Right atrium auricular region (tissue), 2 donors: ENCODE measurements at regions not wholly inside any gene's neighbourhood (a gene's known extent, or its start where the extent isn't known, plus 50 kb on each side); places are given as distances from the start of the nearest gene placed in this dataset.
"Not testable (repeated sequence)": the region's sequence is repeated elsewhere in the genome, so short reads cannot be mapped to it uniquely, and the experiment has no call there.

ENCODE experiments used
- DNase-seq: peaks from one replicate; pipeline ENCODE4 v3.0.0-alpha.2; 2019; ENCODE audit warnings: low spot score
- H3K27ac ChIP-seq, 2 donors: fragments of 200-600 bp; sonication (generic); 1 replicate in 1 of 2; 2 replicates in 1 of 2; pipeline ENCODE4 v1.5.1; 2016 to 2019
- H3K27me3 ChIP-seq, 2 donors: fragments of 200-600 bp; sonication (generic); one replicate each; pipeline versions ENCODE4 v1.5.1 to v1.6.0; 2017 to 2019
- H3K36me3 ChIP-seq: fragments of 200-600 bp; sonication (generic); one replicate; pipeline ENCODE4 v1.5.1; 2016
- H3K4me1 ChIP-seq, 2 donors: fragments of 200-600 bp; sonication (generic); one replicate each; pipeline versions ENCODE4 v1.5.1 to v1.6.0; 2017 to 2019
- H3K4me3 ChIP-seq, 2 donors: fragments of 200-600 bp; sonication (generic); 1 replicate in 1 of 2; 2 replicates in 1 of 2; pipeline ENCODE4 v1.5.1; 2017 to 2019; ENCODE audit warnings: mild to moderate bottlenecking in 1 of 2, moderate library complexity in 1 of 2
- H3K9me3 ChIP-seq, 2 donors: fragments of 200-600 bp; sonication (generic); one replicate each; pipeline ENCODE4 v1.5.1; 2019
- CTCF ChIP-seq, 2 donors: fragments of 200-600 bp; sonication (generic); IDR thresholded peaks; one replicate each; pipeline ENCODE4 v1.5.1; 2019; ENCODE audit warnings: antibody characterized with exemption in 2 of 2

GRCh38 chr14:61145903-61146481 is 135.1 kb downstream of the TMEM30B start:
- peak overlapping the region in 1 of 2 donors; percentile 57 for H3K27ac ChIP-seq
- H3K9me3 ChIP-seq: peaks cover 0 to 8% of the 10 kb centered on the region in 2 donors
- no peak for DNase-seq
- no peak for TF ChIP-seq CTCF (IDR thresholded peaks at IDR 0.05)
- no peak overlapping the region for H3K4me3 ChIP-seq
- H3K36me3 ChIP-seq: no peaks in the 10 kb centered on the region
- H3K27me3 ChIP-seq: no peaks in the 10 kb centered on the region
- H3K4me1 ChIP-seq: no peaks in the 10 kb centered on the region

- Histone ChIP-seq H3K27ac (peak overlapping the region in 1 of 2 donors; percentile 57), H3K36me3 (no peaks in the 10 kb centered on the region), H3K4me3 (no peak overlapping the region), H3K4me1 (no peaks in the 10 kb centered on the region), H3K27me3 (no peaks in the 10 kb centered on the region), H3K9me3 (peaks cover 0 to 8% of the 10 kb centered on the region in 2 donors)
- no peak for DNase-seq
- no peak for TF ChIP-seq CTCF (IDR thresholded peaks at IDR 0.05)
These were observed 135.9 kb downstream of the TMEM30B start for GRCh38 chr14:61145034-61145902.

GRCh38 chr14:61144117-61145033 is 136.8 kb downstream of the TMEM30B start:
- H3K27ac ChIP-seq, H3K36me3 ChIP-seq, H3K4me3 ChIP-seq, DNase-seq, H3K4me1 ChIP-seq, H3K9me3 ChIP-seq, H3K27me3 ChIP-seq: not testable (repeated sequence)

- H3K27ac ChIP-seq: no peak overlapping the region
- H3K4me3 ChIP-seq: no peak overlapping the region
- no peak for DNase-seq
- no peaks in the 10 kb centered on the region for H3K36me3 ChIP-seq
- H3K4me1 ChIP-seq: no peaks in the 10 kb centered on the region
- TF ChIP-seq CTCF (IDR thresholded peaks at IDR 0.05): no peak
- no peaks in the 10 kb centered on the region for H3K27me3 ChIP-seq
- H3K9me3 ChIP-seq: peaks cover 0 to 8% of the 10 kb centered on the region in 2 donors
These were observed 140.3 kb downstream of the TMEM30B start for GRCh38 chr14:61140872-61141271.

GRCh38 chr14:61140271-61140670 is 140.9 kb downstream of the TMEM30B start:
- TF ChIP-seq CTCF (IDR thresholded peaks at IDR 0.05): no peak
- DNase-seq: no peak
- Histone ChIP-seq H3K36me3 (no peaks in the 10 kb centered on the region), H3K27me3 (no peaks in the 10 kb centered on the region), H3K27ac (no peak overlapping the region), H3K4me3 (no peak overlapping the region), H3K4me1 (no peaks in the 10 kb centered on the region), H3K9me3 (peaks cover 0 to 8% of the 10 kb centered on the region in 2 donors)
